ENCODE measurements at regions not wholly inside any gene's neighbourhood (a gene's known extent, or its start where the extent isn't known, plus 50 kb on each side); places are given as distances from the start of the nearest gene placed in this dataset.

DNA sequence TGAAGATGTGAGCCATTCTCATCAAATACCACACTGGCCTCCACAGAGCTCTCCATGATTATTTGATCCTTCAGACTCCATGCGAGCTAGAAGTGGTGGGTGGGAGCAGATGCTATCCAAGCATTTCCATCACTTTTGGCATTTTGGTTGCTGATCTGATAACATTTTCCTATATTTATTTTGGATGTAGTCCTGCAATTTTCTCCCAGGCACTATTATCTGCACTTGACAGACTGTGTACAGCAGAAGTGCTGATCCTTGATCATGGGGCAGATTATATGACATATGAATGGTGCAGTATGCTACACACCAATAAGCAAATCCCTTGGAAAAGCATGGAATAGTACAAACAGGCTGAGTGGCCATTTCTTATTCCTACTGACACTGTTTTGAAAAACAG is 167.6 kb upstream of the LRRC7 start:
- no peak for DNase-seq

DNA sequence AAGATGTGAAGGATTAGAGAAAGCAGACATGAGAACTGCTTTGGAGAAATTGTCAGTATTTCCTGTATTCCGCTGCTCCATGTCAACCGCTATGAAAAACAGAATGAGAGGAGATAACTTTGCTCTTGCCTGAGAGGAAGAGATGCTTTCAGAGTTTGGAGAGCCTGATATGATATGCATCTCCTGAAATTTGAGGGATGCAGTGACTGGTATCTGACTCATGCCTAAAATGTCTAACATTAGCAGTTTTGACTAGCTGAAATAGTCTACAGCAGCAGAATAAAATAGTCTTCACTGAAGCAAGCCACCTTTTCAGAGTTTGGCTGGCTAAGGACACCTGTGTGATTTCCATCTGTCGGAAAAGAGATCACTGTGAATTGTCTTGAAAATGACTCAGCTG is 165.8 kb upstream of the LRRC7 start:
- no peak for DNase-seq

DNA sequence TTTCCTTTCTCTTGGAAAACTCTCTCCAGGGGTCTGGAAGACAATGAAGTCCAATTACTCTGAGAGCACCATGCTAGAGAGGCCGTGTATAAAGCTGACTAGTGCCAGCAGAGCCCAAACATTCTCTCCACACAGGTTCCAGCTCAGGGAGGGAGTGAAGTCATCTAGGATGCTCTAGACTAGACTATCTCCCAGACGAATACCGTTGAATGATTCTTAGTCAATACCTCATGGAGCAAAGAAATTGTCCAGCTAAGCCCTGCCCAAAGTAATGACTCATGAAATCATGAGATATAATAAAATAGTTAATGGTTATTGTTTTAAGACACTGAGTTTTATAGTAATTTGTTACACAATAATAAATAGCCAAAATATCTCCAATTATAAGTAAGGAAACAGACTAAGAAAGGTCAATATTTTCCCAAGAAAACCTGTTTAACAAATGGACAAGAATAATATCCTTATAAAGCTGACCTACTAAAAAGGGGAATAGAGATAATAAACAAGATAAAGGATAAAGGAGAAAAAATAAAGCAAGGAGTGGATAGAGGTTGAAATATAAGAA is 163.9 kb upstream of the LRRC7 start:
- no peak for DNase-seq

DNA sequence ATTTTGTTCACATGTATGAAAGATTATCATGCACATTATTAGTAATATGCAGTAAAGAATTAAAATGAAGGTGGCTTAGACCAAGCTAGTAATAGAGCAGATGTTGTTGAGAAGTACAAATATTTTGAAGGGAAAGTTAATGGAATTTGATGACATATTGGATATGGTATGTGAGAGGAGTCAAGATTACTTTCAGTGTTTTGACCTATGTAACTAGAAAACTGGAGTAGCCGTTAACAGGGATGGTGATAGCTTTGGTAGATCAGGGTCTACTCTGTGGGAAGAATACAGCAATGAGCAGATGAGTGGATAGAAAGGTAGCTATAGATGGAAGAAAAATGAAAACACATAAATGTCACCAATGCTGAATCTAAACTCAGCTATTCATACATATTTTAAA is 163.2 kb upstream of the LRRC7 start:
- no peak for DNase-seq

DNA sequence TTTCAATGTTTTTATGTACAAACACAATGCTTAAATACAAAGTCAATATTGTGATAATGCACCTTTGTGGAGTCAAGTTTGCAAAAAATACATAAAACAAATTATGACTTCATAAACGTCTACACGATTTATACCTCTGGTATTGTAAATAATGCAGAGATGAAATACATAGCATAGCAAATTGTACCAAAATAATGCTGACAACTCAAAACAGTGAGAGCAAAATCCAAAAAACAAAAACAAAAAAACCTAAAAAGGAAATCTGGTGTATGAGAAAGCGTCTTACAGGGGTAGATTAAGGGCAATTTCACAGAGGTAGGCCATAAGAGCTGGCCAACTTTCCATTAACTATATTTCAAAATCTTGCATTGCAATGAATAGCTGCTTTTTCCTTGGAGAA is 161.5 kb upstream of the LRRC7 start:
- DNase-seq, result no peak

DNA sequence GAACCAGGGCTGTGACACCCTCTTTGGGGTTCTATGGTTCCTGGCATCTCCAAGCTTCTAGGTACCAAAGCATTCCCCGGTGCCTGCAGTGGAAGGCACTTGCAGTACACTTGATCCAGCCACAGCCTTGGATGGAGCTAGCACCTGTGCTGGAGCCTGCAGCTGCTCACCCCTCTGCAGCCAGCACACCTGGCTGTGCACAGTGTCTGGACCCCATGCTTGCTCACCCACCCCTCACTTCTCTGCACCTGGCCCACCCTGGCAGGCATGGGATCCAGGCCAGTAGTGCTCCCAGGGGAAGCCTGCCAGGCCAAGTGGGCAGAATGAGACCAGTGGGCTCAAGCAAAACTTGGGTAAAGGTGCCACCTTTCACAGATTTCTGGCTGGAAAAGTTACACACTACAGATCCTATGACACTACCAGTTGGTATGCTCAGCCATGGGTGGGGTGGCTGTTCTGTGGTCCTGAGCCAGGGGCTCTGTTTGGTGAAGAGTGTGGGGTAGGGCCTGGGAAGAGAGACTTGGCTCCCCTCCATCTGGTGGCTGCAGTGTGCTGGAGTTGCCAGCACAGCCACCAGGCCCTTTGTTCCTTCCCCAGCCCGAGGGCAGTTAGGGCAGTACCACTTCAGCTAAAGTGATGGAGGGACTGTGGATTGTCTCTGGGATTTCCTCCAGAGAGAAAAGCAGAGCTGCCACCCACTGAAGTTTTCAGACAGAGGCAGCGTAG is 157.8 kb upstream of the LRRC7 start:
- DNase-seq, result no peak

DNA sequence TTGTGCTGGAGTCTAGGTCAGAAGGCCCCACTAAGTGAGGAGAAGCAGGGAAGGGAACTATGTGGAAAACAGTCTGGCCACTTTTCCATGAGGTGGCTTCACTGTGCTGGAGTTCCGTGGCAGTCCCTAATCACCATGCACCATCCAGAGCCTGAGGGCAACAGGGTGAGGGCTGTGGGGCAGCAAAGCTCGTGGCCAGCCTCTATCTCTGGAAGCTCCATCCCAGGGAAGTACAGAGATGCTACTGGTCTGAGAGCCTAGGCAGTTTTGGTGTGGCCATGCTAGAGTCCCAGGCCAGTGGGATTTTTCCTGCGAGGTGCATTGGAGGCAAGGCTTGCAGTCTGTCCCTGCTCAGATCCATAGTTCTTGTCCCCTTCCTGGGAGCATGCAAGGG is 157.3 kb upstream of the LRRC7 start:
- no peak for DNase-seq

DNA sequence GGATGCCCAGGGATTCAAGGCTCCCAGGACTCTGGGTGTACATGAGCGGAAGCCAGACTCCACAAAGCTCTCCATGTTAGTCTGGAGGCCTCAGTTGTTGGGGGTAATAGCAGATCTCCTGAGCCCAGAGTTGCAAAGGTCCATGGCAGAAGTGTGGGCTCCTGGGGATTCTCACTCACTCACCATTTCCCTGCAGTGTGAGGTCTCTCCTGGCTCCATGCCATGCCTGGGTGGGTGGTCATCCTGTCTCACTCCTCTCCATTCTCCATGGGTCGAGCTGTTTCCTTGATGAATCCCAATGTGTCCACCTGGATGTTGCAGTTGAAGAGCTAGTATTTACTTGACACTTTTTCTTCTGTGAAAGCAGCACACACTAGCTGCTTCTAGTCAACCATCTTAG is 156.8 kb upstream of the LRRC7 start:
- no peak for DNase-seq

DNA sequence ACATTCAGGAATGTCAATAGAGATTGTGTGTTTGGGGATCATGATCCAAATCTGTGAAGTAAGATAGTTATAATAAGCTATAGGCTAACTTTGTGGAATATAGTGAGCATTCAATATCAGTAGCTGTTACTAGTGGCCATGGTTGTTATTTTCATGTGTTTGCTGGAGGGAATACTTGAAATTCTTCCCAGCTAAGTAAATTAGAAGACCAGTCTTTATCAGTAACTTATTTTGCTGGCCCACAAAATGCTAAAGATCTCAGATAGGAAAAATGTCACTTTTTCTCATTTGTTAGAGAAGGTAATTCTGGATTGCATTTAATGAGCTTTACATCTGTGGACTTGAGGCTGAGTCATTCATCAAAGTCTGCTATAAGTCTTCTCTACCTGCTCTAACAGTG is 156.1 kb upstream of the LRRC7 start:
- no peak for DNase-seq

DNA sequence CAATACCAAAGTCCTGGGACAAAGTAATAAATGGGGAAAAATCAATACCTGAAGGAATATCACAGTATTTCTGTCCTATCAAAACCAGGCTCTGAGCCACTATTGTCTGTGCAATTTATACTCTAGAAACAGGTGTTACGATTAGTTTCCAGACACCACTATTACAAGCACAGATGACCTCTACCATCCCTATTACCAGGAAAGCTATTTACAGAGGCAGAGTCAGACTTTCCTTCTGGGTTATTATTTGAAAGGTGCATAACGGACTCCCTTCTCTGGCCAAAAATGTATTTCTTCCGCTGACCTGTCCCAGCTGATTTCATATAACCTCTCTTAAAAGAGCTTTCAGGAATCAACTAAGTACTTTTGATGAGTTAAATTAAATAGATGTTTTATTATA is 154.6 kb upstream of the LRRC7 start:
- no peak for DNase-seq

DNA sequence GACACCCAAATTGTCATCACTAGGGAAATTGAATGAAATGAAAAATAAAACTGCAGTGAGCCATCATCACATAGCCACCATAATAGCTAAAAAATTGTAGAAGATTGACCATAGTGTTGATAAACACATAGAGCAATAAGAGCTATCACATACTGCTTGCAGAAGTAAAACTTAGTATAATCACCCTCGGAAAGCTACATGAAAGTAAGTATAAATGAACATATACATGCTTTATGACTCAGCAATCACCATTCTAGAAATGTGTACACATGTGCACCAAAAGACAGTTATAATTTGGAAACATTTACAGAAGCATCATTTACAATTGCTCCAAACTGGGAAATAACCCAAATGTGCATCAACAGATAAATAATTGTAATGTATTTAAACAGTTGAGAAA is 153.1 kb upstream of the LRRC7 start:
- no peak for DNase-seq

DNA sequence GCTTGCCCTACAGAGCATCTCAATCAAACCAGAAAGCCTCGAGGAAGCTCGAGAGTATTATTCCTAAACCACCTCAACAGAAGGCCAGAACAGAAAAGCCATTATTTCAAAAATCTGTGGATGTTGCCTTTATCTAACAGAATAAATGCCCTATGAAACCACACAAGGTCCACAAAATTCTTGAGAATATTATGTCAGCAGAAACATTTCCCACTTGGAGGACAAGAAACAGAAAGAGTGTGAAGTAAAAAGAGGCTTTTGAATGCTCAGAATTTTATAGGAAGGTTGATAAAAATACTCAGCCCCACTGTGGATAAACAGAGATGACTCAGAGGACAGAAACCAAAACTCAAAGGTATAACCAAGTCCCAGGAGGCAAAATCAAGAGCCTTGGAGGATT is 146.4 kb upstream of the LRRC7 start:
- no peak for DNase-seq

DNA sequence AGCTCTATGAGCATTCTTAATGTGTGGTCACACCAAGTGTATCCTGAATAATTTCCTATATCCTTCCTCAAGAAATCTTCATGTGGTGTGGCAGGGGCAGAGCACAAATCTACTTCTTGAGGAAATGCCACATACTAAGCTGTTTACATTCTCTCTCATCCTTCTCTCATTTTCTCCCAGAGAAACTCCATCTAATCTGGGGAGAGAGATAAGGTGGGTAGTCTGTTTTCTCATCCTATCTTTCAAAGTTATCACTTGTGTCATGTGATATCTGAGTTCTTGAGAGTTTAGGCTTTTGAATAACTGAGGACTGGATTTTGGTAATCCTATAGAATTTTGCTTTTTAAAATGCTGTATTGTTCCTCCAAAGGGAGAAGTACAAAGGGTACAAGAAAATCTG is 141.9 kb upstream of the LRRC7 start:
- no peak for DNase-seq

DNA sequence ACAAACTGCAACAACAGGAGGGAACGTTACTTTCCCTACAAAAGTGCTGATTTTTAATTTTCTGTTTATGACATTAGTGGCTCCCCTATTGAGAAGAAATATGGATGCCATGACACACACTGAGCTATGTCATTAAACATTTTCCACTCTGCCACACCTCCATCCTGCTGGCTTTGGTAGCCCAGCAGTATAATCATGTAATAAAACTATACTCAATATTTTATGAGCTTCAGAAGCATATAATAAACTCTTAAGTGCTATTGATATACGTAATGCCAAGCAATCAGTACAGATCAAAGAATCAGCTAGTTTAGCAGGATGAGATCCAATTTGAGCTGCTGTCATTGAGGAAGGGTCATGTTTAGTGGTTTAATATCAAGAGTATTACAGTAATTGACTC is 141.3 kb upstream of the LRRC7 start:
- DNase-seq, result no peak

DNA sequence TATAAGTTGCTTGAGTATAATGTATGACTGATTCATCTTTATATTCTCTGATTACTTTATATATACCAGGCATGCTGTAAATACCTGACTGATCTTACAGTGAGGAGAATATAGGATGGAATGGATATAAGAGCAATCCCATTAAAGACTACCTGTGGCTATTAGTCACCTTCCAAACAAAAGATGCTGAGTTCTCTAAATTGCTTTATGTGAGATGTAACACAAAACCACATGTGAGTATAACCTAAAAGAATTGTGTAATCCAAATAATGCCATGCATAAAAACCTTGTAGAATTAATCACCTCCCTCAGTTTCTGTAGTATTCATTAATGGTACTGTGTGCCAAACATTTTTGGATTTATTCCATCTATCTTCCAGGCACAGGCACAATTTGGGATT is 134.6 kb upstream of the LRRC7 start:
- DNase-seq, result no peak

DNA sequence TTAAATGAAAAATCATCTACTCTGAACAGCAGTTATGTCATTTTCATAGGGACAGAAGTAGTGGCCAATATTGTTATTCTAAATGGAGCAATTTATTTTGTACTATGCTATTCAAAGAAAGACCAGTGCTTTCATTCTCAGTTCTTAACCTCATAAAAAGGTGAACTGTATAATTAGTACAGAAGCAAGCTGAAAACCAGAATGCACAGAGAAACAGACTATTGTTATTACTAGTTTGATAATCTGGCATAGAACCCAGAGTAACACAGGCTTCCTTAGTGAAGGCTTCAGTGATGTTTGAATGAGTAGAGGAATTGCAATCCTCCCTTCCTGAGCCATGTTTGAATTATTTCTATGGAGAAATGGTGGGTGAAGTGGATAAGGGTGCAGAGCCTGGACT is 131.6 kb upstream of the LRRC7 start:
- DNase-seq, result no peak

DNA sequence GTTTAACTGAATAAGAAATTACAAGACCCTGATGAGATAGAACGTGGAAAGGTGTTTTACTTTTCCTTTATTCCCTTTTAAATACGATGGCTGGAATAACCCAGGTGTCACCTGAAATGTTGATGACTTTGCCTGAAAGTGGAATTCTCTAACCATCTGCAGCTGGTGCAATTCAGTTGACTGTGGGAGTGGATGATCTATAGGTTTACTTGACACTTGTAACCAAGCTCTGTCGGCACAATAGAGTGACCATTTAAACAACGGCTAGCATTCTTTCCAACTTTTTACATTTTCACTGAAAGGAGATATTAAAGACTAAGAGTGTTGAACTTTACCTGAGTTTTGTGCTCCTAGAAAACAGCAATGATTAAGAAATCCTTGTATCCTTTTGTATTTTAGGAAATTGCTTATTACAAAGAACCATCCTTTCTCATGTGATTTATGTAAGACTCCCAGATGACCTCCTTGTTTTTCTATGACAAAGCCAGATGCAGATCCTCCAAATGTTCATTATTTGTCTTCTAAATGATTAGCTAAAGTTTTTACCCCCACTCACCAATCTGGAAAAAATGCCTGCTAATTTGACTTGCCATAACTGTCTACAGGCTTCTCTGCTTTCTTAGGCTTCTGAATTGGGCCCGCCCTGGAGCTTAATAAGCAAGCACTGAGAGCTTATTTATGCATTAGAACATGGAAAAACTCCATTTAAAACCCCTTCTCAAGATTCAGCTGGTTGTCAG is 129.5 kb upstream of the LRRC7 start:
- no peak for DNase-seq

DNA sequence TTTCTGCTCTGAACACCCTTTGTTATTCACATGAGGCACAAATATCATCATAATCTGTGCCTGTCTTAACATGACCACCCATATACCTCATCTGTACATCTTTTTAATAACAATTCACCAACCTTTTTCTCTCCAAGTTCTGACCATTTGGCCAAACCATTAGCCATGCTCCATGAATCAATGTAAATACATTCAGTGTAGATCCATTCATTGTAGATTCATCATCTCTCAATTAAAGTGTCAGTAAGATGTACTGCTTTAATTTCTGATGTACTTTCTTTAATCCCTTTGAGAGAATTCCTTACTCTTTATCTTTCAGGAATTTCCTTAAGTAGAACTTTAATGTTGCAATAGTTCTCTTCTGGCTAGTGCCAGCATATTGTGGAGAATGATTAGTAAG is 126.2 kb upstream of the LRRC7 start:
- DNase-seq, result no peak

DNA sequence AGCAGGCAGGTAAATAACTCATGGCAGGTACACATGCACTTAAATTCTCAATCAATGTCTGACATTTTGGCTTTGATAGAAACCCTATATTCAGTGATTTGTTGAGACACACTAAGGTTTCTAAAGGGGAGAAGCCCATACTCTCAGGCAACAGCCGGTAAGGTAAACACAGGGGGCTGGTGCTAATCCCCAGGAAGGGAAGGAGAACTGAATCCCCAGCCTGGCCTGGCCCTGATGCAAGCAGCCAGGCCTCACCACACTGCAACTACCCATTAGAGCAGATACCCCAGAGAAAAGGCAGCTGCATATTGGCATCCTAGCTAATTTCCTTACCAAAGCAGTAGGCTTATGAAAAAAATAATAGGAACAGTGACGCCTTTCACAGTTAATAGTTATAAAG is 116.5 kb upstream of the LRRC7 start:
- no peak for DNase-seq

DNA sequence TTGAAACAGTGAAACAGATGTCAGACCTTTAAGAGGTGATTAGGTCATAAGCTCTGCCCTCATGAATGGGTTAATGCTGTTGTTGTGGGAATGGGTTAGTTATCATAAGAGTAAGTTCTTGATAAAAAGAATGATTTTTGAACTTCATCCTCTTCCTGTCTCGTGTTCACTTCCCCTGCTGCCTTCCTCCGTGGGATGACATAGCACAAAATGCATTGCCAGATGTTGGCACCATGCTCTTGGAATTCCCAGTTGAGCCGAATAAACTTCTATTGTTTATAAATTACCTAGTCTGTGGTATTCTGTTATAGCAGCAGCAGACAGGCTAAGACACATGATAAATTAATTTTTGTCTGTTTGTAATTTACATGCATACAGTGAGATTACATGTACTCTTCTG is 112.0 kb upstream of the LRRC7 start:
- no peak for DNase-seq

DNA sequence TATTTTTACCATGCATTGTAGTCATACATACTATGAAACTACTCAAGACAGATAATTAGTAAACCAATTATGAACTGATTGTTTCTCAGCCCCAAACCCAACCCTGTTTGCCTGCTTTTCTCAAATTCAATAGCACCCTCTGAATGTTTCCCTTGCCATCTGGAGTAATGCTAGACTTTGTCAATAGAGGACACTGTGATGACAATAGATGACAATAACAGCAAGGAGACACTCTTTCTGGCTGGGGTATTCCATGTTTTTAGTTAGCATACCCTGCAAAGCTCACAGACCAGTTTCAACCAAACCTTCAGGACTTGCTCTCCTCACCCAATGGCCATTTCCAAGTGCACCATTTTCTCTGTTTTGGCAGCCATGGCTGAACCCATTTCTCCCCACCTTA is 108.5 kb upstream of the LRRC7 start:
- no peak for DNase-seq

DNA sequence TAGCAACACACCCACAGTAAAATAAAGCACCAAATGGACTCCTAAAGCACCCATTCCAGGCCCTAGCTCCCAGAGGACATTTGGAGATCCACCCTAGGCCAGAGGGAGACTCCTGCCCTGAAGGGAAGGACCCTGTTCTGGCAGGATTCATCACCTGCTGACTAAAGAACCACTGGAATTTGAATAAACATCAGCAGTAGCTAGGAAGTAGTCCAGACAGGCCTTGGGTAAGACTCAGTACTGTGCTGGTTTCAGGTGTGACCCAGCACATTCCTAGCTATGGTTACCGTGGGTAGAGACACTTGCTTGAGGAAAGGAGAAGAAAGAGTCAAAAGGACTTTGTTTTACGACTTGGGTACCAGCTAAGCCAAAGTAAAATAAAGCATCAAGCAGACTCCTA is 92.7 kb upstream of the LRRC7 start:
- DNase-seq, result no peak

DNA sequence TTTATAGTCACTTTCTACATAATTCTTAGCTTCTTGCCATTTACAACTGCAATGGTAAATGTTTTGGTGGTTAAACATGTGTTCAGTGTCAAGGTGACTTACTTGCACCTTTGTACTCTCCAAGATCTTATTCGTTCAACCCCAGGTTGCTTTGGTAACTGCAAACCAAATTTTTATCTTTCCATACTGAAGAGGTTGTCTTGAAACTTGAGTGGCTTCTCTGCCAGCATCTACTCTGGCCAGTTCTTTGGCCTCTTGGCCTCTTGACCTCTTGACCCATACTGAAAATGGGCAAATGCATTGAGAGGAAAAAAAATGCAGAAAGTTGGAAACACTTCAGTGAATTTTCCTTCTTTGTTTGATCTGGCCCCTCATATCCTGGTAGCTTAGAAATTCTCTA is 88.0 kb upstream of the LRRC7 start:
- DNase-seq, result no peak

DNA sequence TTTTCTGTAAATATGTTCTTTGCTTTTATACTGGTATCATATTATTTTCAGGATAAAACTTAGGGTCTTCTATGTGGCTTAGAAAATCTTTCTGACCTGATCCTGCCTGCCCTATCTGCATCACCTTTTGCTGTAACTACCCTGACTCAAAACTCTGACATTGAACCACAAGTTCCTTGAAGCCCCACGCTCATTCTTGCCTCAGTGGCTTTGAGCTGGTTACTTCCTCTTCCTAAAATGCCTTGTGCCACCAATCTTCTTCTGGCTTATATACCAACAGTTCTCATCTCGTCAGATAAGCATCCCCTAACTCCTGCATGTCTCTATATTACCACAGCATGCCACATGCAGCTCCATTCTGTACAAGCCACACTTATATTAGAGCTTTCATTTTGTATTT is 84.5 kb upstream of the LRRC7 start:
- DNase-seq, result no peak

DNA sequence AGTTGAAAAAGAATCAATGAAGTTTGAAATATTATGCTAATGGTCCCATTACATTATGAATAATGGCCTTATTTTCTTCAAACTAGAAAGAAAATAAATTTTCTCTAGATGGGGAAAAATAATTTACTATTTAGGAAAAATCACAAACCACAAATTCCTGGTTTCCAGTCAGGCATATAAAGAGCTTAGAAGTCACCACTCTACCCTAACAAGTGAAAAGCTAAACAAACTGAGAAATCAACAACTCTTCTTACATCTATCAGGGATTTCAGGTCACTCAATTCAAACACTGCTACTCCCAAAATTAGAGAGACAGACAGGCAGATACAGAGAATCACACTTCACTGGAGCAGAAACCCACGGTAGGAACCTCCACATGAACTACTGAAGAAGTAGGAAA is 82.1 kb upstream of the LRRC7 start:
- DNase-seq, result no peak
